K562 (cell line): ENCODE measurements at regions not wholly inside any gene's neighbourhood (a gene's known extent, or its start where the extent isn't known, plus 50 kb on each side); places are given as distances from the start of the nearest gene placed in this dataset.

ENCODE experiments used
- CBFA2T2 ChIP-seq: fragments of 450-650 bp; conservative IDR thresholded peaks from 2 replicates; pipeline ENCODE4 v1.6.1; 2017; ENCODE audit warnings: mild to moderate bottlenecking
- GATA2 ChIP-seq: sonication (generic); formaldehyde crosslinking; IDR thresholded peaks from 2 replicates; pipeline ENCODE4 v1.4.0; 2020; ENCODE audit warnings: mild to moderate bottlenecking, missing genetic modification reagents
- HNRNPL ChIP-seq: fragments of 200-400 bp; formaldehyde crosslinking; IDR thresholded peaks from 2 replicates; pipeline ENCODE4 v1.6.1; 2017; ENCODE audit warnings: low read depth, mild to moderate bottlenecking, low read length
- ILF3 ChIP-seq: fragments of 450-650 bp; IDR thresholded peaks from 2 replicates; pipeline ENCODE4 v1.6.1; 2018; ENCODE audit warnings: antibody characterized with exemption, mild to moderate bottlenecking, moderate library complexity, borderline replicate concordance
- NCOA4 ChIP-seq: fragments of 450-650 bp; IDR thresholded peaks from 2 replicates; pipeline ENCODE4 v1.6.1; 2018; ENCODE audit warnings: mild to moderate bottlenecking; ENCODE audit not compliant: partially characterized antibody
- NFIC ChIP-seq: fragments of 450-650 bp; IDR thresholded peaks from 2 replicates; pipeline ENCODE4 v1.6.1; 2017; ENCODE audit warnings: mild to moderate bottlenecking, inconsistent platforms
- TCF7L2 ChIP-seq: fragments of 150-350 bp; IDR thresholded peaks from 2 replicates; pipeline ENCODE4 v1.6.1; 2016; ENCODE audit warnings: low read depth, mild to moderate bottlenecking, low read length, moderate library complexity
- ZFX ChIP-seq: sonication (generic); formaldehyde crosslinking; IDR thresholded peaks from 2 replicates; pipeline ENCODE4 v1.8.0; 2022; ENCODE audit warnings: mild to moderate bottlenecking, missing genetic modification reagents, moderate library complexity
- ZNF766 ChIP-seq: fragments of 200-800 bp; sonication (Bioruptor generic); conservative IDR thresholded peaks from 2 replicates; pipeline ENCODE4 v1.6.1; 2016; ENCODE audit warnings: missing genetic modification characterization, missing compliant biosample characterization
- TF ChIP-seq, protein P1 (sequence below): fragments of 200-800 bp; sonication (Bioruptor generic); IDR thresholded peaks from 2 replicates; pipeline ENCODE4 v1.6.1; 2016; ENCODE audit warnings: missing genetic modification characterization, missing compliant biosample characterization
- TF ChIP-seq, protein P2 (sequence below): fragments of 450-650 bp; formaldehyde crosslinking; IDR thresholded peaks from 2 replicates; pipeline ENCODE4 v1.4.0; 2022; ENCODE audit warnings: missing genetic modification characterization
- TF ChIP-seq, protein P3 (sequence below): sonication (generic); formaldehyde crosslinking; IDR thresholded peaks from 2 replicates; pipeline ENCODE4 v1.8.1; 2023; ENCODE audit warnings: mild to moderate bottlenecking, missing genetic modification reagents, moderate library complexity
- TF ChIP-seq, protein P4 (sequence below): fragments of 450-650 bp; formaldehyde crosslinking; IDR thresholded peaks from 2 replicates; pipeline ENCODE4 v1.4.0; 2020; ENCODE audit warnings: mild to moderate bottlenecking, moderate library complexity

DNA sequence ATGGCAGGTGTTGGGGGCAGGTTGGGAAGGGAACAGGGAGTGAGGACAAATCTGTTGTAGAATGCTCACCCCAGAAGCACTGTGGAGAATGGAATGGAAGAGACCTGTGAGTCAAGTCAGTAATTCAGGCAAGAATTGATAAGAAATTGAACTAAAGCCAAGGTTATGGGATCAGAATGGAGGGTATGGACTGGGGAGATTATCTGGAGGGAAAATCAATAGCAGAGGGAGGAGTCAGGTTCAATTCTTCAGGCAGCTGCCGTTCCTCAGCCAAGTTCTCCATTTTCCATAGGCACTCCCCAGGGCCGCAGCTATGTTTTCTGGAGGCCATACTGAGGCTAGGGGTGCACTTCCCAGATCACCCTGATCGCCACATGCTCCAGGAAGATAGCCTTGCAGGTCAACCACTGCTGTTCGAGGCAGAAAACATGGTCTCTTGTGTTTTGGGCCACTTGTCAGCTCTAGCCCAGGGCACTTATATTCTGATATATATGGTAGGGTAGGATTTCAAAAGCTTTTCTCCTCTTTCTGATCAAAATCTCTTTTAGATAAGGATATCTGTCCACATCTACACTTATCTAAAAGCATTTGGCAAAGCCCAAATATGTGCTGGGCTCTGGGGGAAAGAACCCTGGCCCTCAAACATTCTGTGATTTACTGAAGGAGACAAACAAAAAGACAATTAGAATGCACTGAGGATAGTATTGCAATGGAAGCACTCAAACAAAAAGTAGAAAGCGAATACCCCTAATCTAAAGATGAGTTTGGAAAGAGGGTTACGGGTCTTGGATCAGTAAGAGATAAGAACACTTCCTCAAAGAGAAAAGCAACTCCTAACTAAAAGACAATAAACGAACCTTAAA lies 92.3 kb downstream of the TMEM212 start (continued):
- TF ChIP-seq, protein P1, sequence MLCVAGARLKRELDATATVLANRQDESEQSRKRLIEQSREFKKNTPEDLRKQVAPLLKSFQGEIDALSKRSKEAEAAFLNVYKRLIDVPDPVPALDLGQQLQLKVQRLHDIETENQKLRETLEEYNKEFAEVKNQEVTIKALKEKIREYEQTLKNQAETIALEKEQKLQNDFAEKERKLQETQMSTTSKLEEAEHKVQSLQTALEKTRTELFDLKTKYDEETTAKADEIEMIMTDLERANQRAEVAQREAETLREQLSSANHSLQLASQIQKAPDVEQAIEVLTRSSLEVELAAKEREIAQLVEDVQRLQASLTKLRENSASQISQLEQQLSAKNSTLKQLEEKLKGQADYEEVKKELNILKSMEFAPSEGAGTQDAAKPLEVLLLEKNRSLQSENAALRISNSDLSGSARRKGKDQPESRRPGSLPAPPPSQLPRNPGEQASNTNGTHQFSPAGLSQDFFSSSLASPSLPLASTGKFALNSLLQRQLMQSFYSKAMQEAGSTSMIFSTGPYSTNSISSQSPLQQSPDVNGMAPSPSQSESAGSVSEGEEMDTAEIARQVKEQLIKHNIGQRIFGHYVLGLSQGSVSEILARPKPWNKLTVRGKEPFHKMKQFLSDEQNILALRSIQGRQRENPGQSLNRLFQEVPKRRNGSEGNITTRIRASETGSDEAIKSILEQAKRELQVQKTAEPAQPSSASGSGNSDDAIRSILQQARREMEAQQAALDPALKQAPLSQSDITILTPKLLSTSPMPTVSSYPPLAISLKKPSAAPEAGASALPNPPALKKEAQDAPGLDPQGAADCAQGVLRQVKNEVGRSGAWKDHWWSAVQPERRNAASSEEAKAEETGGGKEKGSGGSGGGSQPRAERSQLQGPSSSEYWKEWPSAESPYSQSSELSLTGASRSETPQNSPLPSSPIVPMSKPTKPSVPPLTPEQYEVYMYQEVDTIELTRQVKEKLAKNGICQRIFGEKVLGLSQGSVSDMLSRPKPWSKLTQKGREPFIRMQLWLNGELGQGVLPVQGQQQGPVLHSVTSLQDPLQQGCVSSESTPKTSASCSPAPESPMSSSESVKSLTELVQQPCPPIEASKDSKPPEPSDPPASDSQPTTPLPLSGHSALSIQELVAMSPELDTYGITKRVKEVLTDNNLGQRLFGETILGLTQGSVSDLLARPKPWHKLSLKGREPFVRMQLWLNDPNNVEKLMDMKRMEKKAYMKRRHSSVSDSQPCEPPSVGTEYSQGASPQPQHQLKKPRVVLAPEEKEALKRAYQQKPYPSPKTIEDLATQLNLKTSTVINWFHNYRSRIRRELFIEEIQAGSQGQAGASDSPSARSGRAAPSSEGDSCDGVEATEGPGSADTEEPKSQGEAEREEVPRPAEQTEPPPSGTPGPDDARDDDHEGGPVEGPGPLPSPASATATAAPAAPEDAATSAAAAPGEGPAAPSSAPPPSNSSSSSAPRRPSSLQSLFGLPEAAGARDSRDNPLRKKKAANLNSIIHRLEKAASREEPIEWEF (CRISPR knock-in tag): no peak
- TF ChIP-seq HNRNPL (no peak), ILF3 (no peak), ZFX (CRISPR knock-in tag) (0 out of 2 replicates have a peak, but pooled peaks have one; percentile 5), TCF7L2 (no peak), GATA2 (CRISPR knock-in tag) (peak; percentile 52), ZNF766 (CRISPR knock-in tag) (0 out of 2 replicates have a peak, but pooled peaks have one; percentile 46), NCOA4 (no peak), NFIC (peak; percentile 57), CBFA2T2 (peak; percentile 28; the same call in 1 of the 2 replicates)
- TF ChIP-seq, protein P2, sequence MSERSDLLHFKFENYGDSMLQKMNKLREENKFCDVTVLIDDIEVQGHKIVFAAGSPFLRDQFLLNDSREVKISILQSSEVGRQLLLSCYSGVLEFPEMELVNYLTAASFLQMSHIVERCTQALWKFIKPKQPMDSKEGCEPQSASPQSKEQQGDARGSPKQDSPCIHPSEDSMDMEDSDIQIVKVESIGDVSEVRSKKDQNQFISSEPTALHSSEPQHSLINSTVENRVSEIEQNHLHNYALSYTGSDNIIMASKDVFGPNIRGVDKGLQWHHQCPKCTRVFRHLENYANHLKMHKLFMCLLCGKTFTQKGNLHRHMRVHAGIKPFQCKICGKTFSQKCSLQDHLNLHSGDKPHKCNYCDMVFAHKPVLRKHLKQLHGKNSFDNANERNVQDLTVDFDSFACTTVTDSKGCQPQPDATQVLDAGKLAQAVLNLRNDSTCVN: no peak
- TF ChIP-seq, protein P3, sequence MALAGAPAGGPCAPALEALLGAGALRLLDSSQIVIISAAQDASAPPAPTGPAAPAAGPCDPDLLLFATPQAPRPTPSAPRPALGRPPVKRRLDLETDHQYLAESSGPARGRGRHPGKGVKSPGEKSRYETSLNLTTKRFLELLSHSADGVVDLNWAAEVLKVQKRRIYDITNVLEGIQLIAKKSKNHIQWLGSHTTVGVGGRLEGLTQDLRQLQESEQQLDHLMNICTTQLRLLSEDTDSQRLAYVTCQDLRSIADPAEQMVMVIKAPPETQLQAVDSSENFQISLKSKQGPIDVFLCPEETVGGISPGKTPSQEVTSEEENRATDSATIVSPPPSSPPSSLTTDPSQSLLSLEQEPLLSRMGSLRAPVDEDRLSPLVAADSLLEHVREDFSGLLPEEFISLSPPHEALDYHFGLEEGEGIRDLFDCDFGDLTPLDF (CRISPR knock-in tag): no peak
- TF ChIP-seq, protein P4, sequence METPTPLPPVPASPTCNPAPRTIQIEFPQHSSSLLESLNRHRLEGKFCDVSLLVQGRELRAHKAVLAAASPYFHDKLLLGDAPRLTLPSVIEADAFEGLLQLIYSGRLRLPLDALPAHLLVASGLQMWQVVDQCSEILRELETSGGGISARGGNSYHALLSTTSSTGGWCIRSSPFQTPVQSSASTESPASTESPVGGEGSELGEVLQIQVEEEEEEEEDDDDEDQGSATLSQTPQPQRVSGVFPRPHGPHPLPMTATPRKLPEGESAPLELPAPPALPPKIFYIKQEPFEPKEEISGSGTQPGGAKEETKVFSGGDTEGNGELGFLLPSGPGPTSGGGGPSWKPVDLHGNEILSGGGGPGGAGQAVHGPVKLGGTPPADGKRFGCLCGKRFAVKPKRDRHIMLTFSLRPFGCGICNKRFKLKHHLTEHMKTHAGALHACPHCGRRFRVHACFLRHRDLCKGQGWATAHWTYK (CRISPR knock-in tag): no peak
